ENCODE measurements at regions not wholly inside any gene's neighbourhood (a gene's known extent, or its start where the extent isn't known, plus 50 kb on each side); places are given as distances from the start of the nearest gene placed in this dataset.
"Not testable (repeated sequence)": the region's sequence is repeated elsewhere in the genome, so short reads cannot be mapped to it uniquely, and the experiment has no call there.

DNA sequence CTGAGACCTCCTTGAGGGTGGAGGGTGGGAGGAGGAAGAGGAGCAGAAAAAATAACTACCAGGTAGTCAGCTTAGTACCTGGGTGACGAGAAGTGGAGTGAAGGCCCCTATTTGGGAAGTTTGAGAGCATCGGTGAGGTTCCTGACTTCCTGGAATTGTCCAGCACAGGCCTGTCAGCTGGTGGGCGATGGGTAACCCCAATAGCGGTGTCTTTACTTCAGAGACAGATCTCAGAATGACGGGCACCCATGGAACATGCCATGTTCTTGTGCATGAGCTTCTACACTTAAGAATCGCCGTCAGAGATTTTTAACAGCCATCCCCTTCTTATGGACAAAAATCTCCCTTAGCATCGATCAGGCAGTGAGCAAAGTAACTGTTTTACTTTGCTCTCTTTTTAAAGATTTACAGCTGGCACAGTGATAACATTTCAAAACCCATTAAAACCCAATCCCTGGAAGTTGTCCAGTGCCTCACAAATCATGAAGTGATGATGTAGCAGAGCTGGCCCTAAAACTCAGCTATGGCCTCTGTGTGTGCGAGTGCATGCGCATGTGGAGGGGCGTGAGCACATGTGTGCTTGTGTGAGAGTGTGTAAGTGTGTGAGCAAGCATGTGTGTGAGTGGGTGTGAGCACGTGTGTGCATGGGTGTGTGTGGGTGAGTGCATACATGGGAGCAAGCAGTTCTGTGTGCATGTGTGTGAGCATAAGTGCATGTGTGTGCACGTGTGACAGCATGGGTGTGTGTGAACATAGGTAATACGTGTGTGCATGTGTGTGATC, 85.2 kb downstream of the DLL1 start:
- Histone ChIP-seq H3K9me3 (ENCODE audit: control insufficient read depth, insufficient read depth, low read depth, low read length) (no peaks in the 10 kb centered on the region; the same call in none of the 2 replicates), H3K4me3 (ENCODE audit: low read depth, low read length) (no peak overlapping the region), H3K27ac (ENCODE audit: low read depth, low read length) (no peak overlapping the region), H3K9ac (ENCODE audit: low read length) (no peak overlapping the region), H3K27me3 (ENCODE audit: control insufficient read depth, insufficient read depth, low read length) (no peaks in the 10 kb centered on the region), H3K4me1 (ENCODE audit: control insufficient read depth, insufficient read depth, low read length) (no peaks in the 10 kb centered on the region), H3K36me3 (ENCODE audit: control insufficient read depth, insufficient read depth, low read length) (no peaks in the 10 kb centered on the region)

GRCh38 chr6:170205126-170205525, 85.8 kb downstream of the DLL1 start:
- H3K36me3 ChIP-seq (ENCODE audit: control insufficient read depth, insufficient read depth, low read length): no peaks in the 10 kb centered on the region
- no peaks in the 10 kb centered on the region for H3K4me1 ChIP-seq (ENCODE audit: control insufficient read depth, insufficient read depth, low read length)
- H3K27ac ChIP-seq (ENCODE audit: low read depth, low read length): no peak overlapping the region
- no peak overlapping the region for H3K9ac ChIP-seq (ENCODE audit: low read length)
- H3K4me3 ChIP-seq (ENCODE audit: low read depth, low read length): no peak overlapping the region
- H3K27me3 ChIP-seq (ENCODE audit: control insufficient read depth, insufficient read depth, low read length): no peaks in the 10 kb centered on the region
- H3K9me3 ChIP-seq (ENCODE audit: control insufficient read depth, insufficient read depth, low read depth, low read length): no peaks in the 10 kb centered on the region; the same call in none of the 2 replicates

DNA sequence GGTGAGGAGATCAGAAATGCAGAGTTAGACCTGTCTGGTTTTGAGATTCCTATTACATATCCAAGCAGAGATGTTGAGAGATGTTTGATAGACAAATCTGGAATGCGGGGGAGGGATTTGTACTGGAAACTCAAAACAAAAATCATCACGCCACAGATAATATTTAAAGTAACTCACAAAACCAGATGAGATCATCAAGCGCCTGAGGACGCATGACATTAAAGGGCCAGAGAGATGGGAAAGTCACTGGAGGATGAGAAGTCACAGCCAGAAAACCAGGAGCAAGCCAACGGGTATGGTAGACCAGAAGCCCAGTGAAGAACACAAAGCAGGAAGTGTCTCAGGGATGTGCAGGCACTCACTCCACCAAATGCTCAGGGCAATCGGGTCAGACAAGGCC, 87.7 kb downstream of the DLL1 start:
- Histone ChIP-seq H3K9me3 (ENCODE audit: control insufficient read depth, insufficient read depth, low read depth, low read length) (no peaks in the 10 kb centered on the region; the same call in none of the 2 replicates), H3K4me3 (ENCODE audit: low read depth, low read length) (no peak overlapping the region)

GRCh38 chr6:170202416-170203135, 88.3 kb downstream of the DLL1 start:
- Histone ChIP-seq H3K36me3 (ENCODE audit: control insufficient read depth, insufficient read depth, low read length) (no peaks in the 10 kb centered on the region), H3K9ac (ENCODE audit: low read length) (no peak overlapping the region), H3K4me1 (ENCODE audit: control insufficient read depth, insufficient read depth, low read length) (no peaks in the 10 kb centered on the region), H3K4me3 (ENCODE audit: low read depth, low read length) (no peak overlapping the region), H3K9me3 (ENCODE audit: control insufficient read depth, insufficient read depth, low read depth, low read length) (no peaks in the 10 kb centered on the region; the same call in none of the 2 replicates), H3K27me3 (ENCODE audit: control insufficient read depth, insufficient read depth, low read length) (no peaks in the 10 kb centered on the region), H3K27ac (ENCODE audit: low read depth, low read length) (no peak overlapping the region)

More for the DNA sequence above, 87.7 kb downstream of the DLL1 start:
- Histone ChIP-seq H3K4me1 (ENCODE audit: control insufficient read depth, insufficient read depth, low read length) (no peaks in the 10 kb centered on the region), H3K27me3 (ENCODE audit: control insufficient read depth, insufficient read depth, low read length) (no peaks in the 10 kb centered on the region), H3K9ac (ENCODE audit: low read length) (no peak overlapping the region), H3K36me3 (ENCODE audit: control insufficient read depth, insufficient read depth, low read length) (no peaks in the 10 kb centered on the region), H3K27ac (ENCODE audit: low read depth, low read length) (no peak overlapping the region)

DNA sequence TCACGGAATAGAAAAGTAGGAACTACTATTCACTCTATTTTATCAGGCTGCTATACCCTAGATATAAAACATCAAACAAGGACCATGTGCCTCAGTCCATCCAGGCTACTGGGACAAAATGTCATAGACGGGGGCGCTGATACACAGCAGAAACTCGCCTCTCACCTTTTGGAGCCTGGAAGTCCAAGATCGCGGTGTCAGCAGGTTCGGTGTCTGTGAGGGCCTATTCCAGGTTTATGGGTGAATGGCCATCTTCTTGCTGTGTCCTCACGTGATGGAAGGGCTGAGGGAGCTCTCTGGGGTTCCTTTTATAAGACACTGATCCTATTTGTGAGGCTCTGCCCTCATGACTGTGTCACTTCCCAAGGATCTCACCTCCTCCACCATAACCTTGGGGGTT, 89.5 kb downstream of the DLL1 start:
- Histone ChIP-seq H3K9me3 (ENCODE audit: control insufficient read depth, insufficient read depth, low read depth, low read length) (peaks cover 3% of the 10 kb centered on the region), H3K9ac (ENCODE audit: low read length) (no peak overlapping the region), H3K27ac (ENCODE audit: low read depth, low read length) (no peak overlapping the region), H3K36me3 (ENCODE audit: control insufficient read depth, insufficient read depth, low read length) (no peaks in the 10 kb centered on the region), H3K4me3 (ENCODE audit: low read depth, low read length) (no peak overlapping the region), H3K27me3 (ENCODE audit: control insufficient read depth, insufficient read depth, low read length) (no peaks in the 10 kb centered on the region), H3K4me1 (ENCODE audit: control insufficient read depth, insufficient read depth, low read length) (no peaks in the 10 kb centered on the region)

DNA sequence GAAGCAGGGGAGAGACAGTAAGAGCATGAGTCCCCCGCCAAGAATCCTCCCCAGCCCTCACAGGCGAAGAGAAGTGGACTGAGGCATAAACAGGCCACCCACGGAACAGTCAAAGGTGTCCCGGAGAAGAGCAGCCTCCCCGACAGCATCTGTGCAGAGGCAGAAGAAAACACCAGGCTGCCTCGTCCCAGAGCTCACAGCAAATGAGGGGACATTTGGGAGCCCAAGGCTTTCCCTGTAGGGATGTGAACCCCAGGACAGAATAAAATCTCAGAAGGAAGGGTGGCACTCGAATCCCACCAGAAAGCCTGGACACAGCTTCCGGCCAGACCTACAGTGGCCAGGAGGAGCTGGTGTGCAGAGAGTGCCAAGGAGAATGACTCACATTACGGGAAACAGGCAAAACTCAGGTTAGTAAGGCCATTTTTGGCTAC, 90.4 kb downstream of the DLL1 start:
- H3K27me3 ChIP-seq (ENCODE audit: control insufficient read depth, insufficient read depth, low read length): no peaks in the 10 kb centered on the region
- H3K4me3 ChIP-seq (ENCODE audit: low read depth, low read length): no peak overlapping the region
- H3K9me3 ChIP-seq (ENCODE audit: control insufficient read depth, insufficient read depth, low read depth, low read length): peaks cover 10% of the 10 kb centered on the region; the same call in 1 of the 2 replicates
- no peaks in the 10 kb centered on the region for H3K4me1 ChIP-seq (ENCODE audit: control insufficient read depth, insufficient read depth, low read length)
- no peaks in the 10 kb centered on the region for H3K36me3 ChIP-seq (ENCODE audit: control insufficient read depth, insufficient read depth, low read length)
- no peak overlapping the region for H3K9ac ChIP-seq (ENCODE audit: low read length)
- no peak overlapping the region for H3K27ac ChIP-seq (ENCODE audit: low read depth, low read length)

GRCh38 chr6:170199716-170200115, 91.2 kb downstream of the DLL1 start:
- H3K4me3 ChIP-seq (ENCODE audit: low read depth, low read length): no peak overlapping the region
- no peaks in the 10 kb centered on the region for H3K27me3 ChIP-seq (ENCODE audit: control insufficient read depth, insufficient read depth, low read length)
- no peak overlapping the region for H3K27ac ChIP-seq (ENCODE audit: low read depth, low read length)
- no peak overlapping the region for H3K9ac ChIP-seq (ENCODE audit: low read length)
- H3K9me3 ChIP-seq (ENCODE audit: control insufficient read depth, insufficient read depth, low read depth, low read length): peaks cover 15% of the 10 kb centered on the region; the same call in 1 of the 2 replicates
- H3K4me1 ChIP-seq (ENCODE audit: control insufficient read depth, insufficient read depth, low read length): no peaks in the 10 kb centered on the region
- H3K36me3 ChIP-seq (ENCODE audit: control insufficient read depth, insufficient read depth, low read length): no peaks in the 10 kb centered on the region

GRCh38 chr6:170198298-170198697, 92.6 kb downstream of the DLL1 start:
- Histone ChIP-seq H3K27ac (ENCODE audit: low read depth, low read length) (no peak overlapping the region), H3K4me1 (ENCODE audit: control insufficient read depth, insufficient read depth, low read length) (no peaks in the 10 kb centered on the region), H3K9me3 (ENCODE audit: control insufficient read depth, insufficient read depth, low read depth, low read length) (peaks cover 15% of the 10 kb centered on the region; the same call in 1 of the 2 replicates), H3K4me3 (ENCODE audit: low read depth, low read length) (no peak overlapping the region), H3K27me3 (ENCODE audit: control insufficient read depth, insufficient read depth, low read length) (no peaks in the 10 kb centered on the region), H3K36me3 (ENCODE audit: control insufficient read depth, insufficient read depth, low read length) (no peaks in the 10 kb centered on the region), H3K9ac (ENCODE audit: low read length) (no peak overlapping the region)

DNA sequence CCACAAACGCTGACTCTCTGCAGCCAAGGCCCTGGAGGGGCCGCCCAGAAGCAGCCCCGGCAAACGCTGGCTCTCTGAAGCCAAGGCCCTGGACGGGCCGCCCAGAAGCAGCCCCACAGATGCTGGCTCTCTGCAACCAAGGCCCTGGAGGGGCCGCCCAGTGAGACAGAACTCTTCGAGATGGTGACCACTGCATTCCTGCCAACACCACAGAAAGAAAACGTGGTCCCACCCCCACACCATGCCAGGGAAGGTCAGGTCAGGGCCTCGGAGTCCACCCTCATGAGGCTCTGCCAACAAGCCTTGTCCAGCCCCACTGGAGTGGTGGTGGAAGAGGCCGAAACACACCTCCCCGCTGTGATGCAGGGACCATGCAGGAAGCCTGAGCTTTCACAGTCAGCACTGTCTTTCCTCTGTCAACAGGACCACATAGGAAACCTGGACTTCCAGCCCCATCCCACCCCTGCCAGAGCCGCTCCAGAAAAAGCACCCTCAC, 97.5 kb downstream of the DLL1 start:
- no peaks in the 10 kb centered on the region for H3K36me3 ChIP-seq (ENCODE audit: control insufficient read depth, insufficient read depth, low read length)
- H3K27ac ChIP-seq (ENCODE audit: low read depth, low read length): no peak overlapping the region
- H3K9ac ChIP-seq (ENCODE audit: low read length): no peak overlapping the region
- H3K4me1 ChIP-seq (ENCODE audit: control insufficient read depth, insufficient read depth, low read length): no peaks in the 10 kb centered on the region
- peaks cover 15% of the 10 kb centered on the region; the same call in 1 of the 2 replicates for H3K9me3 ChIP-seq (ENCODE audit: control insufficient read depth, insufficient read depth, low read depth, low read length)
- H3K4me3 ChIP-seq (ENCODE audit: low read depth, low read length): no peak overlapping the region
- H3K27me3 ChIP-seq (ENCODE audit: control insufficient read depth, insufficient read depth, low read length): no peaks in the 10 kb centered on the region

DNA sequence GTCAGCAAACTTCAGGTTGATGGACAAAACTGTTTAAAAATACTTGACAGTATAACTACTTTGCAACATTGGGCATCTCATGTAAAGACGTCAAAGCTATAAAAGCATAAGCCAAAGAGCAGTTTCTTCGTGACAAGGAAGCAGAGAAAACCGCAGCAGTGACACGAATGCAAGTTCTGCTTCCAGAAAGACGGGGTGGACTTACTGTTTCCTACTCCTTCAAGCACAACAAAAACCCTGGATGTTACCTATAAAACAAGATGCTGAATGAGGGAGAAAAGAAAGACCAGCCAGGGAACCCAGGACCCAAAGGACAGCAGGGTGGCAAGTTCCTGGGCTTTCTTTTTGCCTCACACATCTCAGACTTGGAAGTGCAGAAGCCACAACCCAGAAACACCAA, 98.0 kb downstream of the DLL1 start:
- Histone ChIP-seq H3K4me3 (ENCODE audit: low read depth, low read length) (no peak overlapping the region), H3K27me3 (ENCODE audit: control insufficient read depth, insufficient read depth, low read length) (no peaks in the 10 kb centered on the region), H3K9me3 (ENCODE audit: control insufficient read depth, insufficient read depth, low read depth, low read length) (peaks cover 15% of the 10 kb centered on the region; the same call in 1 of the 2 replicates), H3K27ac (ENCODE audit: low read depth, low read length) (no peak overlapping the region), H3K4me1 (ENCODE audit: control insufficient read depth, insufficient read depth, low read length) (no peaks in the 10 kb centered on the region), H3K36me3 (ENCODE audit: control insufficient read depth, insufficient read depth, low read length) (no peaks in the 10 kb centered on the region), H3K9ac (ENCODE audit: low read length) (no peak overlapping the region)

- not testable (repeated sequence) for H3K4me3 ChIP-seq (ENCODE audit: low read depth, low read length); H3K27ac ChIP-seq (ENCODE audit: low read depth, low read length); H3K36me3 ChIP-seq (ENCODE audit: control insufficient read depth, insufficient read depth, low read length); H3K27me3 ChIP-seq (ENCODE audit: control insufficient read depth, insufficient read depth, low read length); H3K4me1 ChIP-seq (ENCODE audit: control insufficient read depth, insufficient read depth, low read length); H3K9ac ChIP-seq (ENCODE audit: low read length)
- H3K9me3 ChIP-seq (ENCODE audit: control insufficient read depth, insufficient read depth, low read depth, low read length): peaks cover 15% of the 10 kb centered on the region; the same call in 1 of the 2 replicates
These were observed 98.8 kb downstream of the DLL1 start for GRCh38 chr6:170192101-170192500.
